Mucosa of descending colon (tissue), 3 donors: ENCODE measurements at regions not wholly inside any gene's neighbourhood (a gene's known extent, or its start where the extent isn't known, plus 50 kb on each side); places are given as distances from the start of the nearest gene placed in this dataset.

Experiments
- ATAC-seq: fragments of 200-7000 bp; cut with Tn5 transposase; one replicate; pipeline ENCODE4 v1.9.1; 2020; ENCODE audit warnings: mild to moderate bottlenecking, moderate library complexity
- DNase-seq, 3 donors: peaks; one replicate each; pipeline ENCODE4 v3.0.0-alpha.2; 2020
- H3K36me3 ChIP-seq: fragments of 200-600 bp; one replicate; pipeline ENCODE4 v1.8.0; 2021; ENCODE audit warnings: low read depth, mild to moderate bottlenecking
- H3K4me1 ChIP-seq: fragments of 200-600 bp; one replicate; pipeline ENCODE4 v1.8.0; 2021; ENCODE audit warnings: low read depth, mild to moderate bottlenecking
- H3K4me3 ChIP-seq: fragments of 200-600 bp; one replicate; pipeline ENCODE4 v1.8.0; 2021; ENCODE audit warnings: mild to moderate bottlenecking
- H3K9me3 ChIP-seq: fragments of 200-600 bp; one replicate; pipeline ENCODE4 v1.8.0; 2021; ENCODE audit warnings: mild to moderate bottlenecking
- CTCF ChIP-seq: fragments of 200-600 bp; IDR thresholded peaks from one replicate; pipeline ENCODE4 v1.8.0; 2022; ENCODE audit warnings: antibody characterized with exemption, mild to moderate bottlenecking
- intact Hi-C, 2 donors: fragments of 100-400 bp; cut with DNase I in 1 of 2; cut with micrococcal nuclease in 1 of 2; formaldehyde crosslinking; loops; one replicate each; pipeline versions ENCODE4 v1.11.0 to v1.11.1; 2022; cut with DNase I, micrococcal nuclease
- donor health status: DM: no; HTN: no; CAD: no; lungs with moderate emphysema.
- donor health status: DM: no; HTN: no; CAD: no.
- donor health status: DM: no; HTN: yes; CAD: no.

GRCh38 chrX:39725114-39725513 lies 372.6 kb downstream of the BCOR start:
- no peaks in the 10 kb centered on the region for H3K4me1 ChIP-seq
- ATAC-seq: peak; percentile 59
- H3K4me3 ChIP-seq: no peak overlapping the region
- H3K9me3 ChIP-seq: no peaks in the 10 kb centered on the region
- no peak for TF ChIP-seq CTCF
- peak in 1 of 3 donors; percentile 31 for DNase-seq
- intact Hi-C loops: no loop called here
- H3K36me3 ChIP-seq: no peaks in the 10 kb centered on the region

GRCh38 chrX:39725928-39726619 lies 371.7 kb downstream of the BCOR start:
- DNase-seq (no peak), ATAC-seq (no peak)
- Histone ChIP-seq H3K36me3 (no peaks in the 10 kb centered on the region), H3K4me1 (no peaks in the 10 kb centered on the region), H3K4me3 (no peak overlapping the region), H3K9me3 (no peaks in the 10 kb centered on the region)
- intact Hi-C loops: no loop called here
- TF ChIP-seq CTCF: no peak

- Histone ChIP-seq H3K9me3 (no peaks in the 10 kb centered on the region), H3K4me3 (no peak overlapping the region), H3K36me3 (no peaks in the 10 kb centered on the region), H3K4me1 (no peaks in the 10 kb centered on the region)
- intact Hi-C loops: no loop called here
- no peak for ATAC-seq
- DNase-seq: peak in 1 of 3 donors; percentile 27
- no peak for TF ChIP-seq CTCF
These were observed 371.0 kb downstream of the BCOR start for GRCh38 chrX:39726771-39727170.

- no peaks in the 10 kb centered on the region for H3K4me1 ChIP-seq
- peak in 1 of 3 donors; percentile 39 for DNase-seq
These were observed 369.7 kb downstream of the BCOR start for GRCh38 chrX:39728025-39728424.

GRCh38 chrX:39728852-39729598 lies 368.7 kb downstream of the BCOR start:
- TF ChIP-seq CTCF: no peak

More at GRCh38 chrX:39728025-39728424, 369.7 kb downstream of the BCOR start:
- H3K36me3 ChIP-seq: no peaks in the 10 kb centered on the region
- TF ChIP-seq CTCF: no peak
- no peaks in the 10 kb centered on the region for H3K9me3 ChIP-seq
- intact Hi-C loops: no loop called here
- peak; percentile 39 for ATAC-seq
- no peak overlapping the region for H3K4me3 ChIP-seq

More at GRCh38 chrX:39728852-39729598, 368.7 kb downstream of the BCOR start:
- Histone ChIP-seq H3K9me3 (no peaks in the 10 kb centered on the region), H3K4me1 (no peaks in the 10 kb centered on the region), H3K36me3 (no peaks in the 10 kb centered on the region), H3K4me3 (no peak overlapping the region)
- ATAC-seq (no peak), DNase-seq (no peak)
- intact Hi-C loops: no loop called here
